ENCODE measurements at regions not wholly inside any gene's neighbourhood (a gene's known extent, or its start where the extent isn't known, plus 50 kb on each side); places are given as distances from the start of the nearest gene placed in this dataset.

GRCh38 chr3:73827725-73828211, 203.0 kb upstream of the PDZRN3 start:
- H3K4me1 ChIP-seq (ENCODE audit: control insufficient read depth, insufficient read depth, low read length), result no peaks in the 10 kb centered on the region
- ChIA-PET POLR2A (no interaction called here), CTCF (no interaction called here), SMC1A (ENCODE audit: uncharacterized antibody, unreplicated experiment) (no interaction called here), RAD21 (ENCODE audit: unreplicated experiment) (no interaction called here)
- no peak overlapping the region for H2AFZ ChIP-seq (ENCODE audit: control insufficient read depth, low read depth, low read length)
- 5% methylated on average over 2 of the region's 2 CpGs for WGBS (ENCODE audit: insufficient coverage, insufficient replicate concordance, low lambda C conversion rate, missing lambda C conversion rate)
- ATAC-seq (no peak), FAIRE-seq (no peak), DNase-seq (ENCODE audit: low read depth, low spot score) (no peak)
- no peaks in the 10 kb centered on the region for H3K9me3 ChIP-seq (replicated peaks; ENCODE audit: control insufficient read depth, insufficient read depth, low read length)
- no peak overlapping the region for H3K4me2 ChIP-seq (ENCODE audit: control insufficient read depth, insufficient read depth)
- H3K27me3 ChIP-seq (replicated peaks in 1 of 2; ENCODE audit: control insufficient read depth in 2 of 2, insufficient read depth in 2 of 2, low read length in 1 of 2), result no peaks in the 10 kb centered on the region
- no peak for TF ChIP-seq BMI1 (IDR thresholded peaks at IDR 0.05; ENCODE audit: borderline replicate concordance)
- TF ChIP-seq ZNF217 (IDR thresholded peaks at IDR 0.05), result no peak
- TF ChIP-seq GATAD2B (conservative IDR thresholded peaks at IDR 0.05; ENCODE audit: low read depth), result no peak
- no peak for TF ChIP-seq HDAC6 (IDR thresholded peaks at IDR 0.05; ENCODE audit: unreplicated experiment)
- no peak for TF ChIP-seq TAF1 (IDR thresholded peaks at IDR 0.05; ENCODE audit: borderline replicate concordance, low read depth, low read length)
- TF ChIP-seq KLF5 (IDR thresholded peaks at IDR 0.05; ENCODE audit: partially characterized antibody), result no peak
- TF ChIP-seq ATF7 (IDR thresholded peaks at IDR 0.05; ENCODE audit: low read depth), result no peak
- H4K20me1 ChIP-seq (ENCODE audit: control insufficient read depth, insufficient read depth), result no peaks in the 10 kb centered on the region
- H3K4me3 ChIP-seq, result no peak overlapping the region
- H3K36me3 ChIP-seq (ENCODE audit: control insufficient read depth in 2 of 2, insufficient read depth in 2 of 2, low read length in 1 of 2), result no peaks in the 10 kb centered on the region
- BruUV-seq (replicated peaks), result no TSS peak
- H3K9ac ChIP-seq (ENCODE audit: control insufficient read depth, insufficient read depth, low read length), result no peak overlapping the region
- H3K27ac ChIP-seq (ENCODE audit: control insufficient read depth, insufficient read depth), result no peak overlapping the region
- intact Hi-C loops (cut with micrococcal nuclease; ENCODE audit: unreplicated experiment) (no loop called here), in situ Hi-C loops (cut with MboI) (no loop called here)
- H3K79me2 ChIP-seq (ENCODE audit: control insufficient read depth, insufficient read depth, low read length), result no peaks in the 10 kb centered on the region

DNA sequence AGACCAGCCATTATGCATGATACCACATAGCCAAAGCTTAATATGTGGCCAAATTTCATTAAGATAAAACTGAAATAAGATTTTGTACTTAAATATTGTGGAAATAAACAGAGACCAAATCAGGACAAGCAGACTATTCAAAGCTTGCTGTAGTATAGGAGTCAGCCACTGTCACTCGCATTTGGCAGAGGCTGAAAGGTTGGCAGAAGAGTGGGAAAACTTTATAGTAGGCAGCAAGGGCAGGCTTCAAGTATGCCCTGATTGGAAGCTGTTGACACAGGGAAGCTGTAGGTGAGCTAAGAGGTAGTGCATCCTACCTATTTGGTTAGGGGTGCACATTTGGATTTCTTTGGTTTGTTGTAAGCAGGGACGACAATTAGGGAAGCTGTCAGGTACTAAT, 202.5 kb upstream of the PDZRN3 start:
- no peak overlapping the region for H3K27ac ChIP-seq (ENCODE audit: control insufficient read depth, insufficient read depth)
- no peaks in the 10 kb centered on the region for H3K4me1 ChIP-seq (ENCODE audit: control insufficient read depth, insufficient read depth, low read length)
- ChIA-PET RAD21 (ENCODE audit: unreplicated experiment) (no interaction called here), SMC1A (ENCODE audit: uncharacterized antibody, unreplicated experiment) (no interaction called here), POLR2A (no interaction called here), CTCF (no interaction called here)
- H3K36me3 ChIP-seq (ENCODE audit: control insufficient read depth in 2 of 2, insufficient read depth in 2 of 2, low read length in 1 of 2), result no peaks in the 10 kb centered on the region
- no peaks in the 10 kb centered on the region for H3K9me3 ChIP-seq (replicated peaks; ENCODE audit: control insufficient read depth, insufficient read depth, low read length)
- H3K4me2 ChIP-seq (ENCODE audit: control insufficient read depth, insufficient read depth), result no peak overlapping the region
- H3K4me3 ChIP-seq, result no peak overlapping the region
- FAIRE-seq, result no peak
- 27% methylated on average over 2 of the region's 2 CpGs for WGBS (ENCODE audit: insufficient coverage, insufficient replicate concordance, low lambda C conversion rate, missing lambda C conversion rate)
- H3K9ac ChIP-seq (ENCODE audit: control insufficient read depth, insufficient read depth, low read length), result no peak overlapping the region
- H2AFZ ChIP-seq (ENCODE audit: control insufficient read depth, low read depth, low read length), result no peak overlapping the region
- no TSS peak for BruUV-seq (replicated peaks)
- intact Hi-C loops (cut with micrococcal nuclease; ENCODE audit: unreplicated experiment) (no loop called here), in situ Hi-C loops (cut with MboI) (no loop called here)
- TF ChIP-seq LARP7 (IDR thresholded peaks at IDR 0.05), result no peak
- TF ChIP-seq, protein P1, sequence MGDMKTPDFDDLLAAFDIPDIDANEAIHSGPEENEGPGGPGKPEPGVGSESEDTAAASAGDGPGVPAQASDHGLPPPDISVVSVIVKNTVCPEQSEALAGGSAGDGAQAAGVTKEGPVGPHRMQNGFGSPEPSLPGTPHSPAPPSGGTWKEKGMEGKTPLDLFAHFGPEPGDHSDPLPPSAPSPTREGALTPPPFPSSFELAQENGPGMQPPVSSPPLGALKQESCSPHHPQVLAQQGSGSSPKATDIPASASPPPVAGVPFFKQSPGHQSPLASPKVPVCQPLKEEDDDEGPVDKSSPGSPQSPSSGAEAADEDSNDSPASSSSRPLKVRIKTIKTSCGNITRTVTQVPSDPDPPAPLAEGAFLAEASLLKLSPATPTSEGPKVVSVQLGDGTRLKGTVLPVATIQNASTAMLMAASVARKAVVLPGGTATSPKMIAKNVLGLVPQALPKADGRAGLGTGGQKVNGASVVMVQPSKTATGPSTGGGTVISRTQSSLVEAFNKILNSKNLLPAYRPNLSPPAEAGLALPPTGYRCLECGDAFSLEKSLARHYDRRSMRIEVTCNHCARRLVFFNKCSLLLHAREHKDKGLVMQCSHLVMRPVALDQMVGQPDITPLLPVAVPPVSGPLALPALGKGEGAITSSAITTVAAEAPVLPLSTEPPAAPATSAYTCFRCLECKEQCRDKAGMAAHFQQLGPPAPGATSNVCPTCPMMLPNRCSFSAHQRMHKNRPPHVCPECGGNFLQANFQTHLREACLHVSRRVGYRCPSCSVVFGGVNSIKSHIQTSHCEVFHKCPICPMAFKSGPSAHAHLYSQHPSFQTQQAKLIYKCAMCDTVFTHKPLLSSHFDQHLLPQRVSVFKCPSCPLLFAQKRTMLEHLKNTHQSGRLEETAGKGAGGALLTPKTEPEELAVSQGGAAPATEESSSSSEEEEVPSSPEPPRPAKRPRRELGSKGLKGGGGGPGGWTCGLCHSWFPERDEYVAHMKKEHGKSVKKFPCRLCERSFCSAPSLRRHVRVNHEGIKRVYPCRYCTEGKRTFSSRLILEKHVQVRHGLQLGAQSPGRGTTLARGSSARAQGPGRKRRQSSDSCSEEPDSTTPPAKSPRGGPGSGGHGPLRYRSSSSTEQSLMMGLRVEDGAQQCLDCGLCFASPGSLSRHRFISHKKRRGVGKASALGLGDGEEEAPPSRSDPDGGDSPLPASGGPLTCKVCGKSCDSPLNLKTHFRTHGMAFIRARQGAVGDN (IDR thresholded peaks at IDR 0.05), result no peak
- no peak for TF ChIP-seq KAT2A (conservative IDR thresholded peaks at IDR 0.05; ENCODE audit: control insufficient read depth, low read depth, low read length)
- no peak for TF ChIP-seq ASH2L (IDR thresholded peaks at IDR 0.05; ENCODE audit: borderline replicate concordance, low read depth)
- no peak for TF ChIP-seq SIN3A (IDR thresholded peaks at IDR 0.05; ENCODE audit: low read depth, low read length)
- no peak for TF ChIP-seq RB1 (IDR thresholded peaks at IDR 0.05; ENCODE audit: borderline replicate concordance)
- no peak for TF ChIP-seq EGR1 (IDR thresholded peaks at IDR 0.05; ENCODE audit: borderline replicate concordance in 1 of 2, low read depth in 2 of 2, low read length in 2 of 2)
- no peak for TF ChIP-seq RELA (IDR thresholded peaks at IDR 0.05; ENCODE audit: borderline replicate concordance, partially characterized antibody)
- H4K20me1 ChIP-seq (ENCODE audit: control insufficient read depth, insufficient read depth), result no peaks in the 10 kb centered on the region
- H3K27me3 ChIP-seq (replicated peaks in 1 of 2; ENCODE audit: control insufficient read depth in 2 of 2, insufficient read depth in 2 of 2, low read length in 1 of 2), result no peaks in the 10 kb centered on the region
- ATAC-seq, result no peak
- H3K79me2 ChIP-seq (ENCODE audit: control insufficient read depth, insufficient read depth, low read length), result no peaks in the 10 kb centered on the region
- no peak for DNase-seq (ENCODE audit: low read depth, low spot score)

All from GM12878 (cell line).